Ovary (tissue), 7 donors: ENCODE measurements at regions not wholly inside any gene's neighbourhood (a gene's known extent, or its start where the extent isn't known, plus 50 kb on each side); places are given as distances from the start of the nearest gene placed in this dataset.
"Not testable (repeated sequence)": the region's sequence is repeated elsewhere in the genome, so short reads cannot be mapped to it uniquely, and the experiment has no call there.

Experiments used
- DNase-seq, 5 donors: peaks; one replicate each; pipeline ENCODE4 v3.0.0-alpha.2; 2019 to 2020
- H3K27ac ChIP-seq, 2 donors: fragments of 200-600 bp; one replicate each; pipeline versions ENCODE4 v1.5.1 to v1.8.0; 2019 to 2022
- H3K27me3 ChIP-seq: fragments of 200-600 bp; one replicate; pipeline ENCODE4 v1.8.0; 2022
- H3K36me3 ChIP-seq: fragments of 200-600 bp; sonication (generic); one replicate; pipeline ENCODE4 v1.5.1; 2019
- H3K4me1 ChIP-seq: one replicate; pipeline ENCODE4 v1.8.1; 2013; ENCODE audit warnings: mild to moderate bottlenecking, moderate library complexity; ENCODE audit not compliant: insufficient read depth
- H3K4me3 ChIP-seq: fragments of 200-600 bp; sonication (generic); one replicate; pipeline ENCODE4 v1.5.1; 2017
- H3K9me3 ChIP-seq, 2 donors: fragments of 200-600 bp in 1 of 2; sonication (generic) in 1 of 2; one replicate each; pipeline versions ENCODE4 v1.5.1 to v1.8.1; 2013 to 2019; ENCODE audit warnings: mild to moderate bottlenecking in 1 of 2, moderate library complexity in 1 of 2
- EP300 ChIP-seq: sonication (generic); formaldehyde crosslinking; IDR thresholded peaks from one replicate; pipeline ENCODE4 v1.6.1; 2017; ENCODE audit warnings: antibody characterized with exemption
- POLR2A ChIP-seq: fragments of 450-650 bp; IDR thresholded peaks from one replicate; pipeline ENCODE4 v1.6.1; 2017; ENCODE audit warnings: antibody characterized with exemption, mild to moderate bottlenecking, moderate library complexity
- WGBS, 3 donors: extraction: QIAGEN DNeasy Blood & Tissue Kit in 1 of 3; methylation state at CpG; one replicate each; pipeline versions ENCODE4 v1.1.5 to v1.1.7; 2013 to 2017; 5-methylcytosine and 5-hydroxymethylcytosine counted together
- intact Hi-C, 4 donors: fragments of 100-400 bp; cut with DNase I; formaldehyde crosslinking; loops; one replicate each; pipeline versions ENCODE4 v1.11.0 to v1.15.1; 2022 to 2023
- TF ChIP-seq, protein P1 (sequence below), 3 donors: fragments of 450-650 bp in 2 of 3; fragments of 200-600 bp in 1 of 3; IDR thresholded peaks; one replicate each; pipeline versions ENCODE4 v1.5.1 to v1.8.0; 2016 to 2022; ENCODE audit warnings: antibody characterized with exemption in 3 of 3, mild to moderate bottlenecking in 1 of 3
- donor health status: DM: no; HTN: no; CAD: no; lungs with moderate emphysema.
- donor health status: DM: no; HTN: no; CAD: no.
- donor health status: Bipolar disorder and iron deficiency.
- donor health status: DM: no; HTN: no; CAD: no.
- donor health status: DM: yes; HTN: yes; CAD: no.

DNA sequence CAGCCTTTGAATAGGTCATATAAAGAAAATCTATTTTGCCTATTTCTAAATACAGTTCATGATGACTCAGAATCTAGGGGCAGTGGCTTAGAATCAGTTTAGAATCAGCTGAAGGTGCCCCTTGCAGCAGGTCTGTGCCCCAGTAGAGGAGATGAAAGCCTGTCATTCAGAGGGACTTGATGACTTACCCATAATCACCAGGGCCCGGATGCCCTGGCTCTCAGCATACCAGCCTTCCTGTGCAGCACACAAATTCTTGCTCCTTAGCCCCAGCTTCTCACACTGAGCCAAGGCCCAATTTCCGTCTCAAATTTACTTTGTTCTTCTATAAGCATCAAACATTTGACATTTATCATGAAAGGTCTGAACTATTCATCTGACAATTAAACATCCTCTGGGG, 83.2 kb upstream of the EOMES start:
- Histone ChIP-seq H3K9me3 (no peaks in the 10 kb centered on the region), H3K36me3 (no peaks in the 10 kb centered on the region), H3K4me1 (no peaks in the 10 kb centered on the region), H3K4me3 (no peak overlapping the region), H3K27me3 (no peaks in the 10 kb centered on the region), H3K27ac (no peak overlapping the region)
- DNase-seq, result no peak
- intact Hi-C loops, result no loop called here
- WGBS, 3 donors, result 64 to 72% (median 65%) methylated on average over 2 of the region's 2 CpGs
- TF ChIP-seq POLR2A (no peak), EP300 (no peak)
- TF ChIP-seq, protein P1, sequence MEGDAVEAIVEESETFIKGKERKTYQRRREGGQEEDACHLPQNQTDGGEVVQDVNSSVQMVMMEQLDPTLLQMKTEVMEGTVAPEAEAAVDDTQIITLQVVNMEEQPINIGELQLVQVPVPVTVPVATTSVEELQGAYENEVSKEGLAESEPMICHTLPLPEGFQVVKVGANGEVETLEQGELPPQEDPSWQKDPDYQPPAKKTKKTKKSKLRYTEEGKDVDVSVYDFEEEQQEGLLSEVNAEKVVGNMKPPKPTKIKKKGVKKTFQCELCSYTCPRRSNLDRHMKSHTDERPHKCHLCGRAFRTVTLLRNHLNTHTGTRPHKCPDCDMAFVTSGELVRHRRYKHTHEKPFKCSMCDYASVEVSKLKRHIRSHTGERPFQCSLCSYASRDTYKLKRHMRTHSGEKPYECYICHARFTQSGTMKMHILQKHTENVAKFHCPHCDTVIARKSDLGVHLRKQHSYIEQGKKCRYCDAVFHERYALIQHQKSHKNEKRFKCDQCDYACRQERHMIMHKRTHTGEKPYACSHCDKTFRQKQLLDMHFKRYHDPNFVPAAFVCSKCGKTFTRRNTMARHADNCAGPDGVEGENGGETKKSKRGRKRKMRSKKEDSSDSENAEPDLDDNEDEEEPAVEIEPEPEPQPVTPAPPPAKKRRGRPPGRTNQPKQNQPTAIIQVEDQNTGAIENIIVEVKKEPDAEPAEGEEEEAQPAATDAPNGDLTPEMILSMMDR (IDR thresholded peaks at IDR 0.05), result no peak

- Histone ChIP-seq H3K4me1 (no peaks in the 10 kb centered on the region), H3K4me3 (no peak overlapping the region), H3K9me3 (no peaks in the 10 kb centered on the region), H3K27me3 (no peaks in the 10 kb centered on the region), H3K27ac (no peak overlapping the region), H3K36me3 (no peaks in the 10 kb centered on the region)
- no peak for TF ChIP-seq EP300
- TF ChIP-seq, protein P1 (IDR thresholded peaks at IDR 0.05), result no peak
- no peak for TF ChIP-seq POLR2A
- DNase-seq, result no peak
- WGBS, 3 donors, result 30 to 41% (median 32%) methylated on average over 1 of the region's 1 CpG
- intact Hi-C loops, result no loop called here
Observed at GRCh38 chr3:27813255-27813654, 91.1 kb upstream of the EOMES start.

DNA sequence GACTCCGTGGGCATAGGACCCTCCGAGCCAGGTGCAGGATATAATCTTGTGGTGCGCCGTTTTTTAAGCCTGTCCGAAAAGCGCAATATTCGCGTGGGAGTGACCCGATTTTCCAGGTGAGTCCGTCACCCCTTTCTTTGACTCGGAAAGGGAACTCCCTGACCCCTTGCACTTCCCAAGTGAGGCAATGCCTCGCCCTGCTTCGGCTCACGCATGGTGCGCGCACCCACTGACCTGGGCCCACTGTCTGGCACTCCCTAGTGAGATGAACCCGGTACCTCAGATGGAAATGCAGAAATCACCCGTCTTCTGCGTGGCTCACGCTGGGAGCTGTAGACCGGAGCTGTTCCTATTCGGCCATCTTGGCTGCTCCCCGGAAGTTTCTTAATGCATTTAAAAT, 99.5 kb upstream of the EOMES start:
- H3K9me3 ChIP-seq, H3K27ac ChIP-seq, H3K36me3 ChIP-seq, intact Hi-C loops, DNase-seq, H3K27me3 ChIP-seq, H3K4me1 ChIP-seq, H3K4me3 ChIP-seq: not testable (repeated sequence)
- WGBS, 3 donors, result 81 to 91% (median 91%) methylated on average over 23 of the region's 23 CpGs

DNA sequence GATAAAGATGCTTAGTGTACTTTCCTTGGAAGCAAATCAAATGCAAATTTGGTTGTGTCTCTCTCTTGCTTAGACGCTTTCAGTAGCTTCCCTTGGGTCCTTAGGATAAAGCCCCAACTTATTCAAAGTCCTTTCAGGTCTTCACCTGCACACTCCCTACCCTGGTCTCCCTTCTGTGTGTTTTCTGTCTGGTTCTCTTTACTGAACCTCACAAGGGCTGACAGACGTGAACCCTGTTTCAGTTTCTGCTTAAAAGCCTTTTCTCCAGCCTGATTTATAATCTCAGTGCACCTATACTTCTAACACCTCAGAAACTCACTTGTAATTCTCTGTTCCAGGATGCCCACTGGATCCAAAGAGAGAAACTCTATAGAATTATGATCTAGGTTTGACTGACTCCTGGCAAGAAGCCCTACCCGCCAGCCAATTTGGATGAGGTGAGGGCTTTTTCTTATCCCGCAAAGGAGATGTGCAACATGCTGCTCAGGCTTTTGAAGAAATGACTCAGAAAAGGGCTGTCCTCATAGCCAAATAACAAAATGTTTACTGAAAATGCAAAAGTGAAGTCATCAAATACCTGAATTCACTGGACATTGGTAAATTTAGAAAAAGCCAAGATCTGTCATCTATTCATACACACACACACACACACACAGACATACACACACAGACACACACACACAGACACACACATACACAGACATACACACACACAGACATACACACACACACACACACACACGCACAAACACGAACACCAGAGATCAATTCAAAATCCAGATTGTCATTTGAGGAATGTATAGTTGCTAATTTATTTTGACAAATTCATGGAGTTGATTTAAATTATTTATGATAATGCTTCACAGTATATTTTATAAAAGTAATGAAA, 102.4 kb upstream of the EOMES start:
- H3K36me3 ChIP-seq, result no peaks in the 10 kb centered on the region
- 63 to 67% (median 63%) methylated on average over 6 of the region's 6 CpGs for WGBS, 3 donors
- DNase-seq, result no peak
- no peaks in the 10 kb centered on the region for H3K27me3 ChIP-seq
- no peaks in the 10 kb centered on the region for H3K9me3 ChIP-seq
- no peak overlapping the region for H3K27ac ChIP-seq
- intact Hi-C loops, result no loop called here
- no peaks in the 10 kb centered on the region for H3K4me1 ChIP-seq
- TF ChIP-seq, protein P1 (IDR thresholded peaks at IDR 0.05), result no peak
- TF ChIP-seq EP300, result no peak
- TF ChIP-seq POLR2A, result no peak
- no peak overlapping the region for H3K4me3 ChIP-seq

DNA sequence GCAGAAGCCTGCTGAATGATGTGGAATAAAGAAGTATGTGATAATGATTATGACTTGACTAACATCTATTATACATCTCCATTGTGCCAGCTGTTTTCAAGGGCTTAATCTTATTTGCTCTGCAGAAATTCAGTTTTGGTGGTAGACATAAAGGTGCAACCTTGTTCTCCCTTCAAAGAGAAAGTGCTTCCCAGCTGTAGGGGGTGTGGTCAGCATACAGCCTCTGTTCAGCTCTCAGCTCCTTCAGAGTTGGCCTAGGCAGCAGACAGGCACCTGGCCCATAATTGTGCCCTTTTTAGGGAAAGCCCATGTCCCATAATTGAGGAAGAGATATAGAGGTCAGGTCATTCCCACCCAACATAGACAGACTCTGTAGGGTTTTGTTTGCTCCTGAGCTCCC, 104.3 kb upstream of the EOMES start:
- intact Hi-C loops, result no loop called here
- no peak for DNase-seq
- H3K36me3 ChIP-seq, result no peaks in the 10 kb centered on the region
- no peaks in the 10 kb centered on the region for H3K27me3 ChIP-seq
- no peaks in the 10 kb centered on the region for H3K9me3 ChIP-seq
- H3K4me3 ChIP-seq, result no peak overlapping the region
- H3K4me1 ChIP-seq, result no peaks in the 10 kb centered on the region
- TF ChIP-seq, protein P1 (IDR thresholded peaks at IDR 0.05), result no peak
- TF ChIP-seq EP300 (no peak), POLR2A (no peak)
- H3K27ac ChIP-seq, result no peak overlapping the region
